IMR-90 (cell line): ENCODE measurements at regions not wholly inside any gene's neighbourhood (a gene's known extent, or its start where the extent isn't known, plus 50 kb on each side); places are given as distances from the start of the nearest gene placed in this dataset.

Experiments used
- ATAC-seq: fragments of 200-7000 bp; cut with Tn5 transposase; 2 replicates; pipeline ENCODE4 v1.9.1; 2020; ENCODE audit warnings: low read depth, mild to moderate bottlenecking, moderate library complexity
- BruUV-seq: library from RNA; stranded (reverse); fragments of 400-500 nt; replicated peaks from 2 replicates; lab custom pipeline; 2021; lab: Mats Ljungman, UMichigan
- CTCF ChIA-PET: fragments of 300-600 bp; formaldehyde crosslinking; extraction: SDS; loops from one replicate; lab custom pipeline; 2021; ENCODE audit warnings: antibody characterized with exemption; lab: Yijun Ruan, JAX
- POLR2A ChIA-PET: fragments of 300-600 bp; sonication (Branson Sonifier 250); formaldehyde crosslinking; loops from one replicate; lab custom pipeline; 2022; ENCODE audit warnings: antibody characterized with exemption; ENCODE audit not compliant: unreplicated experiment; lab: Charles Lee
- DNase-seq: peaks from one replicate; pipeline ENCODE4 v3.0.0; 2013
- H2AFZ ChIP-seq: replicated peaks from 2 replicates; pipeline ENCODE3; 2013; ENCODE audit warnings: low read length, mild to moderate bottlenecking; ENCODE audit not compliant: poor library complexity
- H2AK5ac ChIP-seq: 2 replicates; pipeline ENCODE4 v1.6.1; 2013; ENCODE audit warnings: low read depth, low read length, inconsistent platforms
- H2AK9ac ChIP-seq: replicated peaks from 2 replicates; pipeline ENCODE3; 2013; ENCODE audit warnings: mild to moderate bottlenecking, low read depth, low read length, moderate library complexity; ENCODE audit not compliant: poor library complexity
- H2BK120ac ChIP-seq: 2 replicates; pipeline ENCODE4 v1.6.1; 2013; ENCODE audit warnings: low read depth, low read length, inconsistent platforms
- H2BK15ac ChIP-seq: 3 replicates; pipeline ENCODE4 v1.6.1; 2013; ENCODE audit warnings: low read depth, low read length, inconsistent platforms
- H2BK20ac ChIP-seq: 2 replicates; pipeline ENCODE4 v1.6.1; 2013; ENCODE audit warnings: low read depth, mild to moderate bottlenecking, inconsistent platforms, low read length, moderate library complexity
- H2BK5ac ChIP-seq: 2 replicates; pipeline ENCODE4 v1.6.1; 2013; ENCODE audit warnings: mild to moderate bottlenecking, low read depth, low read length, inconsistent platforms; ENCODE audit not compliant: poor library complexity, severe bottlenecking
- H3K14ac ChIP-seq: replicated peaks from 2 replicates; pipeline ENCODE4 v1.6.1; 2013; ENCODE audit warnings: low read depth, low read length, inconsistent platforms
- H3K18ac ChIP-seq: 2 replicates; pipeline ENCODE4 v1.6.1; 2013; ENCODE audit warnings: low read depth, low read length, control low read depth
- H3K23ac ChIP-seq: 2 replicates; pipeline ENCODE4 v1.6.1; 2013; ENCODE audit warnings: low read depth, low read length, inconsistent platforms
- H3K27ac ChIP-seq: 2 replicates; pipeline ENCODE4 v1.5.1; 2013; ENCODE audit warnings: mild to moderate bottlenecking, control low read depth, low read length; ENCODE audit not compliant: insufficient read depth
- H3K27me3 ChIP-seq: 2 replicates; pipeline ENCODE4 v1.6.1; 2013; ENCODE audit warnings: low read length; ENCODE audit not compliant: control insufficient read depth, insufficient read depth
- H3K36me3 ChIP-seq: 2 replicates; pipeline ENCODE4 v1.6.1; 2013; ENCODE audit warnings: low read length, mixed read lengths; ENCODE audit not compliant: control insufficient read depth, insufficient read depth
- H3K4ac ChIP-seq: 2 replicates; pipeline ENCODE4 v1.6.1; 2013; ENCODE audit warnings: low read depth, low read length, inconsistent platforms
- H3K4me1 ChIP-seq: 2 replicates; pipeline ENCODE4 v1.6.1; 2013; ENCODE audit warnings: low read length, mixed read lengths; ENCODE audit not compliant: control insufficient read depth, insufficient read depth
- H3K4me2 ChIP-seq: 2 replicates; pipeline ENCODE4 v1.6.1; 2013; ENCODE audit warnings: low read depth, mild to moderate bottlenecking, control low read depth, low read length, moderate library complexity
- H3K4me3 ChIP-seq: 2 replicates; pipeline ENCODE4 v1.5.1; 2013; ENCODE audit warnings: low read depth, mild to moderate bottlenecking, control low read depth, low read length, moderate library complexity; ENCODE audit not compliant: insufficient read depth
- H3K56ac ChIP-seq: 2 replicates; pipeline ENCODE4 v1.6.1; 2013; ENCODE audit warnings: low read length, inconsistent platforms; ENCODE audit not compliant: insufficient read depth; ENCODE audit errors: extremely low read depth
- H3K79me1 ChIP-seq, 2 experiments: 2 replicates each; pipeline ENCODE4 v1.6.1; 2013; ENCODE audit warnings: low read length in 2 of 2, inconsistent platforms in 1 of 2, low read depth in 1 of 2
- H3K9ac ChIP-seq: 2 replicates; pipeline ENCODE4 v1.6.1; 2013; ENCODE audit warnings: low read depth, low read length, control low read depth
- H3K9me1 ChIP-seq: 2 replicates; pipeline ENCODE4 v1.6.1; 2013; ENCODE audit warnings: low read length, inconsistent platforms; ENCODE audit not compliant: insufficient read depth
- H3K9me3 ChIP-seq: 2 replicates; pipeline ENCODE4 v1.6.1; 2013; ENCODE audit warnings: low read length; ENCODE audit not compliant: control insufficient read depth, insufficient read depth
- H4K20me1 ChIP-seq: 2 replicates; pipeline ENCODE4 v1.6.1; 2013; ENCODE audit warnings: low read length, inconsistent platforms; ENCODE audit not compliant: insufficient read depth
- H4K5ac ChIP-seq: 2 replicates; pipeline ENCODE4 v1.6.1; 2013; ENCODE audit warnings: mild to moderate bottlenecking, low read depth, low read length, control low read depth
- H4K8ac ChIP-seq, 2 experiments: 2 replicates each; pipeline ENCODE4 v1.6.1; 2013; ENCODE audit warnings: low read depth in 2 of 2, low read length in 2 of 2, control low read depth in 1 of 2, inconsistent platforms in 1 of 2
- H4K91ac ChIP-seq: 2 replicates; pipeline ENCODE4 v1.6.1; 2013; ENCODE audit warnings: low read depth, low read length, inconsistent platforms; ENCODE audit not compliant: insufficient read depth
- BHLHE40 ChIP-seq: fragments of 150-350 bp; IDR thresholded peaks from 2 replicates; pipeline ENCODE4 v1.6.1; 2016; ENCODE audit warnings: mild to moderate bottlenecking, low read depth, low read length
- CTCF ChIP-seq: conservative IDR thresholded peaks from 2 replicates; pipeline ENCODE4 v1.5.1; 2012; ENCODE audit warnings: mild to moderate bottlenecking, low read depth, low read length, improper control_type of control experiment
- ELK1 ChIP-seq: fragments of 150-350 bp; IDR thresholded peaks from 2 replicates; pipeline ENCODE4 v1.6.1; 2016; ENCODE audit warnings: low read depth, mild to moderate bottlenecking, low read length, moderate library complexity, borderline replicate concordance
- FOS ChIP-seq: fragments of 150-350 bp; IDR thresholded peaks from 2 replicates; pipeline ENCODE4 v1.6.1; 2016; ENCODE audit warnings: low read depth, low read length
- MAZ ChIP-seq: IDR thresholded peaks from 2 replicates; pipeline ENCODE4 v1.6.1; 2012; ENCODE audit warnings: low read depth, mild to moderate bottlenecking, low read length, improper control_type of control experiment, moderate library complexity, borderline replicate concordance
- MXI1 ChIP-seq: IDR thresholded peaks from 2 replicates; pipeline ENCODE4 v1.6.1; 2012; ENCODE audit warnings: low read depth, mild to moderate bottlenecking, low read length, moderate library complexity, borderline replicate concordance
- NFE2L2 ChIP-seq: fragments of 150-350 bp; IDR thresholded peaks from 2 replicates; pipeline ENCODE4 v1.6.1; 2016; ENCODE audit warnings: low read depth, mild to moderate bottlenecking, low read length
- RCOR1 ChIP-seq: IDR thresholded peaks from 2 replicates; pipeline ENCODE4 v1.6.1; 2012; ENCODE audit warnings: mild to moderate bottlenecking, low read length, improper control_type of control experiment; ENCODE audit not compliant: insufficient replicate concordance
- RFX5 ChIP-seq: IDR thresholded peaks from 2 replicates; pipeline ENCODE4 v1.8.0; 2012; ENCODE audit warnings: low read depth, mild to moderate bottlenecking, low read length, moderate library complexity
- dilution Hi-C: fragments of 300-500 bp; cut with HindIII; formaldehyde crosslinking; loops from one replicate; pipeline ENCODE4 v1.14.3; 2018; ENCODE audit warnings: low sequenced_read_pairs; ENCODE audit not compliant: unreplicated experiment
- in situ Hi-C: fragments of 300-500 bp; cut with MboI; formaldehyde crosslinking; loops from 3 replicates; pipeline ENCODE4 v1.14.3; 2019; ENCODE audit warnings: low sequenced_read_pairs, inconsistent platforms, mixed read lengths
- intact Hi-C: fragments of 100-400 bp; cut with micrococcal nuclease; formaldehyde crosslinking; loops from 2 replicates; pipeline ENCODE4 v1.10.0; 2022
- TF ChIP-seq, protein P1 (sequence below): fragments of 150-350 bp; IDR thresholded peaks from 2 replicates; pipeline ENCODE4 v1.6.1; 2017; ENCODE audit warnings: mild to moderate bottlenecking, antibody characterized with exemption, low read length, low read depth

DNA sequence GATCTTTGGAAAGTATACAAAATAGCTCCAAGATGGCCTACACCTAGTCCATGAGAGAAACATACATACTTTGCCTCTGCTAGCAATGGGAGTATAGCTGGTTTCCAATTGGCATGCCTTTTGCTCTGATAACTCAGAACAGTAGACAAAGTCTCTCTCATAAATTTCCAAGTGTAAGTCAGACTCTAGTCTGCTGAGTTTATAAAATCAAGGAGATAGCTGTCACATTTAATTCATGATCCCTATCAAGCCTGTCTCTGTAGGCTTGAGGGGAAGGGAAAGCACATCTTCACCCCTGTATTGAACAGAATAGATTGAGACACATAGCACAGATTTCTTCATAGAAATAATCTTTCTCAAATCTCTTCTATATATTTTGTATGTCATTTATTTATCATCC is 87.8 kb upstream of the HTR1B start:
- Histone ChIP-seq H2BK120ac (no peak overlapping the region), H2BK5ac (no peak overlapping the region), H2AK9ac (no peak overlapping the region), H2AFZ (no peak overlapping the region), H3K4me1 (no peaks in the 10 kb centered on the region), H3K14ac (no peak overlapping the region), H3K4me3 (no peak overlapping the region), H2BK15ac (no peak overlapping the region), H3K27me3 (no peaks in the 10 kb centered on the region), H2AK5ac (no peak overlapping the region), H3K23ac (no peak overlapping the region), H2BK20ac (no peak overlapping the region), H4K91ac (no peak overlapping the region), H3K27ac (no peak overlapping the region), H3K4ac (no peak overlapping the region), H4K5ac (no peak overlapping the region), H3K36me3 (no peaks in the 10 kb centered on the region), H3K9me3 (no peaks in the 10 kb centered on the region), H3K9me1 (no peaks in the 10 kb centered on the region), H3K56ac (no peak overlapping the region), H3K18ac (no peak overlapping the region), H4K20me1 (no peaks in the 10 kb centered on the region), H3K79me1 (no peaks in the 10 kb centered on the region), H3K9ac (no peak overlapping the region), H4K8ac (no peak overlapping the region), H3K4me2 (no peak overlapping the region)
- CTCF ChIA-PET: no interaction called here
- dilution Hi-C loops: no loop called here
- in situ Hi-C loops: no loop called here
- DNase-seq: no peak
- TF ChIP-seq RCOR1 (no peak), ELK1 (no peak), CTCF (no peak), FOS (no peak), MAZ (no peak), BHLHE40 (no peak), NFE2L2 (no peak), MXI1 (no peak), RFX5 (no peak)
- TF ChIP-seq, protein P1, sequence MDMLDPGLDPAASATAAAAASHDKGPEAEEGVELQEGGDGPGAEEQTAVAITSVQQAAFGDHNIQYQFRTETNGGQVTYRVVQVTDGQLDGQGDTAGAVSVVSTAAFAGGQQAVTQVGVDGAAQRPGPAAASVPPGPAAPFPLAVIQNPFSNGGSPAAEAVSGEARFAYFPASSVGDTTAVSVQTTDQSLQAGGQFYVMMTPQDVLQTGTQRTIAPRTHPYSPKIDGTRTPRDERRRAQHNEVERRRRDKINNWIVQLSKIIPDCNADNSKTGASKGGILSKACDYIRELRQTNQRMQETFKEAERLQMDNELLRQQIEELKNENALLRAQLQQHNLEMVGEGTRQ: no peak
- no peak for ATAC-seq
- intact Hi-C loops: no loop called here
- BruUV-seq: no TSS peak
- POLR2A ChIA-PET: no interaction called here
